ENCODE measurements at regions not wholly inside any gene's neighbourhood (a gene's known extent, or its start where the extent isn't known, plus 50 kb on each side); places are given as distances from the start of the nearest gene placed in this dataset.

- TF ChIP-seq CTCF (IDR thresholded peaks at IDR 0.05), result no peak
- TF ChIP-seq EZH2 (IDR thresholded peaks at IDR 0.05), result no peak
- no peak for TF ChIP-seq EZH2phosphoT487 (IDR thresholded peaks at IDR 0.05)
Measured at GRCh38 chr9:110143950-110144545, 63.9 kb downstream of the C9orf152 start.
